H9 (cell line): ENCODE measurements at regions not wholly inside any gene's neighbourhood (a gene's known extent, or its start where the extent isn't known, plus 50 kb on each side); places are given as distances from the start of the nearest gene placed in this dataset.

Experiments
- DNase-seq: peaks from one replicate; pipeline ENCODE4 v3.0.0-alpha.2; 2017
- H2AFZ ChIP-seq: one replicate; pipeline ENCODE4 v1.6.1; 2013; ENCODE audit warnings: mild to moderate bottlenecking, low read length, control low read depth, moderate library complexity
- H2AK5ac ChIP-seq: 2 replicates; pipeline ENCODE4 v1.6.1; 2013; ENCODE audit warnings: low read length, control low read depth, mixed read lengths; ENCODE audit not compliant: insufficient read length
- H2BK120ac ChIP-seq: one replicate; pipeline ENCODE4 v1.6.1; 2013; ENCODE audit warnings: low read depth, mild to moderate bottlenecking, low read length, control low read depth, inconsistent platforms; ENCODE audit not compliant: poor library complexity, severe bottlenecking
- H2BK12ac ChIP-seq: 2 replicates; pipeline ENCODE4 v1.6.1; 2013; ENCODE audit warnings: low read length, control low read depth, mixed read lengths, low read depth; ENCODE audit not compliant: insufficient read length
- H2BK15ac ChIP-seq: 2 replicates; pipeline ENCODE4 v1.6.1; 2013; ENCODE audit warnings: low read depth, low read length, control low read depth
- H2BK20ac ChIP-seq: one replicate; pipeline ENCODE4 v1.6.1; 2013; ENCODE audit warnings: low read depth, mild to moderate bottlenecking, low read length, control low read depth, inconsistent platforms; ENCODE audit not compliant: poor library complexity, severe bottlenecking
- H2BK5ac ChIP-seq: 2 replicates; pipeline ENCODE4 v1.6.1; 2013; ENCODE audit warnings: low read length, control low read depth, mixed read lengths; ENCODE audit not compliant: insufficient read length
- H3K14ac ChIP-seq: 2 replicates; pipeline ENCODE4 v1.6.1; 2013; ENCODE audit warnings: low read length, control low read depth; ENCODE audit not compliant: insufficient read depth
- H3K18ac ChIP-seq: 2 replicates; pipeline ENCODE4 v1.6.1; 2013; ENCODE audit warnings: low read depth, mild to moderate bottlenecking, mixed read lengths, low read length, control low read depth; ENCODE audit not compliant: insufficient read length
- H3K23ac ChIP-seq: 2 replicates; pipeline ENCODE4 v1.6.1; 2013; ENCODE audit warnings: low read length, control low read depth, mixed read lengths, low read depth; ENCODE audit not compliant: insufficient read length
- H3K23me2 ChIP-seq: 2 replicates; pipeline ENCODE4 v1.6.1; 2013; ENCODE audit warnings: low read depth, mild to moderate bottlenecking, mixed read lengths, low read length, control low read depth; ENCODE audit not compliant: insufficient read length, poor library complexity, severe bottlenecking
- H3K27ac ChIP-seq: 2 replicates; pipeline ENCODE4 v1.5.1; 2013; ENCODE audit warnings: low read length, control low read depth, mixed read lengths, low read depth; ENCODE audit not compliant: insufficient read length
- H3K27me3 ChIP-seq: 2 replicates; pipeline ENCODE4 v1.6.1; 2013; ENCODE audit warnings: low read length, control low read depth, inconsistent platforms; ENCODE audit not compliant: insufficient read depth
- H3K4ac ChIP-seq: 2 replicates; pipeline ENCODE4 v1.6.1; 2013; ENCODE audit warnings: low read depth, mild to moderate bottlenecking, control low read depth, inconsistent platforms, low read length, moderate library complexity
- H3K4me1 ChIP-seq: 2 replicates; pipeline ENCODE4 v1.6.1; 2013; ENCODE audit warnings: low read length, control low read depth, inconsistent platforms; ENCODE audit not compliant: insufficient read depth
- H3K4me2 ChIP-seq: 2 replicates; pipeline ENCODE4 v1.6.1; 2013; ENCODE audit warnings: low read length, control low read depth, mixed read lengths; ENCODE audit not compliant: insufficient read length, insufficient read depth
- H3K56ac ChIP-seq: 2 replicates; pipeline ENCODE4 v1.6.1; 2013; ENCODE audit warnings: low read depth, mild to moderate bottlenecking, mixed read lengths, low read length, control low read depth; ENCODE audit not compliant: insufficient read length
- H3K79me1 ChIP-seq: 2 replicates; pipeline ENCODE4 v1.6.1; 2013; ENCODE audit warnings: low read depth, mild to moderate bottlenecking, moderate library complexity, low read length, control low read depth, inconsistent platforms; ENCODE audit not compliant: insufficient read depth, poor library complexity, severe bottlenecking
- H3K79me2 ChIP-seq: 2 replicates; pipeline ENCODE4 v1.6.1; 2013; ENCODE audit warnings: low read length, control low read depth, inconsistent platforms; ENCODE audit not compliant: insufficient read depth
- H3K9ac ChIP-seq: 2 replicates; pipeline ENCODE4 v1.6.1; 2013; ENCODE audit warnings: low read length, control low read depth, mixed read lengths; ENCODE audit not compliant: insufficient read length; ENCODE audit errors: extremely low read depth
- H3K9me3 ChIP-seq: one replicate; pipeline ENCODE4 v1.6.1; 2013; ENCODE audit warnings: low read depth, low read length, inconsistent platforms; ENCODE audit not compliant: control insufficient read depth
- H3T11ph ChIP-seq: one replicate; pipeline ENCODE4 v1.6.1; 2013; ENCODE audit warnings: mild to moderate bottlenecking, low read length, control low read depth, inconsistent platforms
- H4K20me1 ChIP-seq: one replicate; pipeline ENCODE4 v1.6.1; 2013; ENCODE audit not compliant: control insufficient read depth, insufficient read length, insufficient read depth
- H4K5ac ChIP-seq: 2 replicates; pipeline ENCODE4 v1.6.1; 2013; ENCODE audit warnings: low read depth, mild to moderate bottlenecking, mixed read lengths, low read length, control low read depth; ENCODE audit not compliant: insufficient read length
- H4K8ac ChIP-seq: replicated peaks from 2 replicates; pipeline ENCODE4 v1.6.1; 2013; ENCODE audit warnings: low read length, control low read depth, mixed read lengths, low read depth; ENCODE audit not compliant: insufficient read length
- H4K91ac ChIP-seq: 2 replicates; pipeline ENCODE4 v1.6.1; 2013; ENCODE audit warnings: low read depth, mild to moderate bottlenecking, moderate library complexity, mixed read lengths, low read length, control low read depth; ENCODE audit not compliant: insufficient read length
- H3K27ac Mint-ChIP-seq, 3 experiments: 2 replicates in 2 of 3; 3 replicates in 1 of 3; pipeline ENCODE4 v1.8.0; 2020 to 2021; ENCODE audit warnings: mixed read lengths in 3 of 3, mild to moderate bottlenecking in 1 of 3, moderate library complexity in 1 of 3
- H3K27me3 Mint-ChIP-seq: 2 replicates; pipeline ENCODE4 v1.8.0; 2021; ENCODE audit warnings: low read depth, mild to moderate bottlenecking, moderate library complexity, mixed read lengths
- H3K36me3 Mint-ChIP-seq, 3 experiments: 2 replicates in 2 of 3; 3 replicates in 1 of 3; pipeline ENCODE4 v1.8.0; 2020 to 2021; ENCODE audit warnings: low read depth in 3 of 3, mixed read lengths in 3 of 3; ENCODE audit not compliant: insufficient read depth in 1 of 3
- H3K4me1 Mint-ChIP-seq, 2 experiments: 2 replicates each; pipeline ENCODE4 v1.8.0; 2020; ENCODE audit warnings: mixed read lengths in 2 of 2
- H3K4me3 Mint-ChIP-seq, 2 experiments: 2 replicates in 1 of 2; 3 replicates in 1 of 2; pipeline ENCODE4 v1.8.0; 2020 to 2021; ENCODE audit warnings: mild to moderate bottlenecking in 2 of 2, mixed read lengths in 2 of 2, moderate library complexity in 1 of 2
- H3K9me3 Mint-ChIP-seq, 2 experiments: 2 replicates in 1 of 2; 3 replicates in 1 of 2; pipeline ENCODE4 v1.8.0; 2020; ENCODE audit warnings: mild to moderate bottlenecking in 2 of 2, mixed read lengths in 2 of 2, moderate library complexity in 1 of 2
- CTCF ChIP-seq: fragments of 200-600 bp; sonication (generic); conservative IDR thresholded peaks from 3 replicates; pipeline ENCODE4 v1.8.0; 2021; ENCODE audit warnings: antibody characterized with exemption, mild to moderate bottlenecking
- WGBS: extraction: QIAGEN DNeasy Blood & Tissue Kit; methylation state at CpG from one replicate; pipeline ENCODE4 v1.1.7; 2013; ENCODE audit warnings: missing lambda C conversion rate, low lambda C conversion rate, mixed read lengths; ENCODE audit not compliant: insufficient read length; ENCODE audit errors: extremely low coverage; 5-methylcytosine and 5-hydroxymethylcytosine counted together

- TF ChIP-seq CTCF, result no peak
- no peaks in the 10 kb centered on the region for H3K23me2 ChIP-seq
- no peak overlapping the region for H3K4ac ChIP-seq
- no CpG with 5 or more reads among the region's 7 CpGs for WGBS
- H4K91ac ChIP-seq, result no peak overlapping the region
- H3K14ac ChIP-seq, result no peak overlapping the region
- H3K4me1 ChIP-seq, result no peaks in the 10 kb centered on the region
- Mint-ChIP-seq H3K4me3 (no peak overlapping the region), H3K36me3 (peaks cover 0 to 6% (median 4%) of the 10 kb centered on the region in 3 experiments; a peak in 5 of 7 replicates), H3K9me3 (peaks cover 4 to 10% of the 10 kb centered on the region in 2 experiments), H3K27ac (no peak overlapping the region), H3K27me3 (no peaks in the 10 kb centered on the region; the same call in 1 of the 2 replicates), H3K4me1 (no peaks in the 10 kb centered on the region)
- H3K56ac ChIP-seq, result no peak overlapping the region
- H4K8ac ChIP-seq, result no peak overlapping the region
- no peaks in the 10 kb centered on the region for H4K20me1 ChIP-seq
- no peak overlapping the region for H3K9ac ChIP-seq
- no peak overlapping the region for H2BK15ac ChIP-seq
- no peak overlapping the region for H2BK20ac ChIP-seq
- H3K9me3 ChIP-seq, result no peaks in the 10 kb centered on the region
- no peak overlapping the region for H3T11ph ChIP-seq
- H3K23ac ChIP-seq, result no peak overlapping the region
- no peaks in the 10 kb centered on the region for H3K79me1 ChIP-seq
- H2AFZ ChIP-seq, result no peak overlapping the region
- no peak overlapping the region for H2BK120ac ChIP-seq
- H2BK5ac ChIP-seq, result no peak overlapping the region
- H2AK5ac ChIP-seq, result no peak overlapping the region
- H3K27me3 ChIP-seq, result no peaks in the 10 kb centered on the region
- no peak overlapping the region for H2BK12ac ChIP-seq
- no peaks in the 10 kb centered on the region for H3K79me2 ChIP-seq
- no peak overlapping the region for H3K27ac ChIP-seq
- no peak overlapping the region for H3K4me2 ChIP-seq
- H3K18ac ChIP-seq, result no peak overlapping the region
- no peak overlapping the region for H4K5ac ChIP-seq
- DNase-seq, result no peak
These were observed 442.3 kb downstream of the GPATCH2 start for GRCh38 chr1:217188280-217189237.
